IMR-90 (cell line): ENCODE measurements at regions not wholly inside any gene's neighbourhood (a gene's known extent, or its start where the extent isn't known, plus 50 kb on each side); places are given as distances from the start of the nearest gene placed in this dataset.

Experiments
- ATAC-seq: fragments of 200-7000 bp; cut with Tn5 transposase; 2 replicates; pipeline ENCODE4 v1.9.1; 2020; ENCODE audit warnings: low read depth, mild to moderate bottlenecking, moderate library complexity
- BruUV-seq: library from RNA; stranded (reverse); fragments of 400-500 nt; replicated peaks from 2 replicates; lab custom pipeline; 2021; lab: Mats Ljungman, UMichigan
- CTCF ChIA-PET: fragments of 300-600 bp; formaldehyde crosslinking; extraction: SDS; loops from one replicate; lab custom pipeline; 2021; ENCODE audit warnings: antibody characterized with exemption; lab: Yijun Ruan, JAX
- POLR2A ChIA-PET: fragments of 300-600 bp; sonication (Branson Sonifier 250); formaldehyde crosslinking; loops from one replicate; lab custom pipeline; 2022; ENCODE audit warnings: antibody characterized with exemption; ENCODE audit not compliant: unreplicated experiment; lab: Charles Lee
- DNase-seq: peaks from one replicate; pipeline ENCODE4 v3.0.0; 2013
- H2AFZ ChIP-seq: replicated peaks from 2 replicates; pipeline ENCODE3; 2013; ENCODE audit warnings: low read length, mild to moderate bottlenecking; ENCODE audit not compliant: poor library complexity
- H2AK5ac ChIP-seq: 2 replicates; pipeline ENCODE4 v1.6.1; 2013; ENCODE audit warnings: low read depth, low read length, inconsistent platforms
- H2AK9ac ChIP-seq: replicated peaks from 2 replicates; pipeline ENCODE3; 2013; ENCODE audit warnings: mild to moderate bottlenecking, low read depth, low read length, moderate library complexity; ENCODE audit not compliant: poor library complexity
- H2BK120ac ChIP-seq: 2 replicates; pipeline ENCODE4 v1.6.1; 2013; ENCODE audit warnings: low read depth, low read length, inconsistent platforms
- H2BK15ac ChIP-seq: 3 replicates; pipeline ENCODE4 v1.6.1; 2013; ENCODE audit warnings: low read depth, low read length, inconsistent platforms
- H2BK20ac ChIP-seq: 2 replicates; pipeline ENCODE4 v1.6.1; 2013; ENCODE audit warnings: low read depth, mild to moderate bottlenecking, inconsistent platforms, low read length, moderate library complexity
- H2BK5ac ChIP-seq: 2 replicates; pipeline ENCODE4 v1.6.1; 2013; ENCODE audit warnings: mild to moderate bottlenecking, low read depth, low read length, inconsistent platforms; ENCODE audit not compliant: poor library complexity, severe bottlenecking
- H3K14ac ChIP-seq: replicated peaks from 2 replicates; pipeline ENCODE4 v1.6.1; 2013; ENCODE audit warnings: low read depth, low read length, inconsistent platforms
- H3K18ac ChIP-seq: 2 replicates; pipeline ENCODE4 v1.6.1; 2013; ENCODE audit warnings: low read depth, low read length, control low read depth
- H3K23ac ChIP-seq: 2 replicates; pipeline ENCODE4 v1.6.1; 2013; ENCODE audit warnings: low read depth, low read length, inconsistent platforms
- H3K27ac ChIP-seq: 2 replicates; pipeline ENCODE4 v1.5.1; 2013; ENCODE audit warnings: mild to moderate bottlenecking, control low read depth, low read length; ENCODE audit not compliant: insufficient read depth
- H3K27me3 ChIP-seq: 2 replicates; pipeline ENCODE4 v1.6.1; 2013; ENCODE audit warnings: low read length; ENCODE audit not compliant: control insufficient read depth, insufficient read depth
- H3K36me3 ChIP-seq: 2 replicates; pipeline ENCODE4 v1.6.1; 2013; ENCODE audit warnings: low read length, mixed read lengths; ENCODE audit not compliant: control insufficient read depth, insufficient read depth
- H3K4ac ChIP-seq: 2 replicates; pipeline ENCODE4 v1.6.1; 2013; ENCODE audit warnings: low read depth, low read length, inconsistent platforms
- H3K4me1 ChIP-seq: 2 replicates; pipeline ENCODE4 v1.6.1; 2013; ENCODE audit warnings: low read length, mixed read lengths; ENCODE audit not compliant: control insufficient read depth, insufficient read depth
- H3K4me2 ChIP-seq: 2 replicates; pipeline ENCODE4 v1.6.1; 2013; ENCODE audit warnings: low read depth, mild to moderate bottlenecking, control low read depth, low read length, moderate library complexity
- H3K4me3 ChIP-seq: 2 replicates; pipeline ENCODE4 v1.5.1; 2013; ENCODE audit warnings: low read depth, mild to moderate bottlenecking, control low read depth, low read length, moderate library complexity; ENCODE audit not compliant: insufficient read depth
- H3K56ac ChIP-seq: 2 replicates; pipeline ENCODE4 v1.6.1; 2013; ENCODE audit warnings: low read length, inconsistent platforms; ENCODE audit not compliant: insufficient read depth; ENCODE audit errors: extremely low read depth
- H3K79me1 ChIP-seq, 2 experiments: 2 replicates each; pipeline ENCODE4 v1.6.1; 2013; ENCODE audit warnings: low read length in 2 of 2, inconsistent platforms in 1 of 2, low read depth in 1 of 2
- H3K9ac ChIP-seq: 2 replicates; pipeline ENCODE4 v1.6.1; 2013; ENCODE audit warnings: low read depth, low read length, control low read depth
- H3K9me1 ChIP-seq: 2 replicates; pipeline ENCODE4 v1.6.1; 2013; ENCODE audit warnings: low read length, inconsistent platforms; ENCODE audit not compliant: insufficient read depth
- H3K9me3 ChIP-seq: 2 replicates; pipeline ENCODE4 v1.6.1; 2013; ENCODE audit warnings: low read length; ENCODE audit not compliant: control insufficient read depth, insufficient read depth
- H4K20me1 ChIP-seq: 2 replicates; pipeline ENCODE4 v1.6.1; 2013; ENCODE audit warnings: low read length, inconsistent platforms; ENCODE audit not compliant: insufficient read depth
- H4K5ac ChIP-seq: 2 replicates; pipeline ENCODE4 v1.6.1; 2013; ENCODE audit warnings: mild to moderate bottlenecking, low read depth, low read length, control low read depth
- H4K8ac ChIP-seq, 2 experiments: 2 replicates each; pipeline ENCODE4 v1.6.1; 2013; ENCODE audit warnings: low read depth in 2 of 2, low read length in 2 of 2, control low read depth in 1 of 2, inconsistent platforms in 1 of 2
- H4K91ac ChIP-seq: 2 replicates; pipeline ENCODE4 v1.6.1; 2013; ENCODE audit warnings: low read depth, low read length, inconsistent platforms; ENCODE audit not compliant: insufficient read depth
- CEBPB ChIP-seq: IDR thresholded peaks from 2 replicates; pipeline ENCODE4 v1.6.1; 2012; ENCODE audit warnings: low read depth, low read length, improper control_type of control experiment
- CHD1 ChIP-seq: IDR thresholded peaks from 2 replicates; pipeline ENCODE4 v1.6.1; 2012; ENCODE audit warnings: low read depth, low read length, improper control_type of control experiment
- MAZ ChIP-seq: IDR thresholded peaks from 2 replicates; pipeline ENCODE4 v1.6.1; 2012; ENCODE audit warnings: low read depth, mild to moderate bottlenecking, low read length, improper control_type of control experiment, moderate library complexity, borderline replicate concordance
- RAD21 ChIP-seq: IDR thresholded peaks from 2 replicates; pipeline ENCODE4 v1.6.1; 2012; ENCODE audit warnings: low read length, improper control_type of control experiment
- RCOR1 ChIP-seq: IDR thresholded peaks from 2 replicates; pipeline ENCODE4 v1.6.1; 2012; ENCODE audit warnings: mild to moderate bottlenecking, low read length, improper control_type of control experiment; ENCODE audit not compliant: insufficient replicate concordance
- RFX5 ChIP-seq: IDR thresholded peaks from 2 replicates; pipeline ENCODE4 v1.8.0; 2012; ENCODE audit warnings: low read depth, mild to moderate bottlenecking, low read length, moderate library complexity
- SMC3 ChIP-seq: fragments of 150-350 bp; IDR thresholded peaks from 2 replicates; pipeline ENCODE4 v1.6.1; 2016; ENCODE audit warnings: low read depth, mild to moderate bottlenecking, antibody characterized with exemption, low read length, moderate library complexity
- USF2 ChIP-seq: fragments of 150-350 bp; IDR thresholded peaks from 2 replicates; pipeline ENCODE4 v1.6.1; 2017; ENCODE audit warnings: mild to moderate bottlenecking, antibody characterized with exemption, low read length, low read depth
- WGBS, 2 experiments: methylation state at CpG; one replicate each; pipeline versions ENCODE4 v1.1.5 to v1.1.7; 2013; ENCODE audit warnings: missing lambda C conversion rate in 2 of 2; ENCODE audit not compliant: insufficient read length in 1 of 2; ENCODE audit errors: extremely low coverage in 2 of 2; 5-methylcytosine and 5-hydroxymethylcytosine counted together
- dilution Hi-C: fragments of 300-500 bp; cut with HindIII; formaldehyde crosslinking; loops from one replicate; pipeline ENCODE4 v1.14.3; 2018; ENCODE audit warnings: low sequenced_read_pairs; ENCODE audit not compliant: unreplicated experiment
- in situ Hi-C: fragments of 300-500 bp; cut with MboI; formaldehyde crosslinking; loops from 3 replicates; pipeline ENCODE4 v1.14.3; 2019; ENCODE audit warnings: low sequenced_read_pairs, inconsistent platforms, mixed read lengths
- intact Hi-C: fragments of 100-400 bp; cut with micrococcal nuclease; formaldehyde crosslinking; loops from 2 replicates; pipeline ENCODE4 v1.10.0; 2022
- TF ChIP-seq, protein P1 (sequence below): fragments of 150-350 bp; IDR thresholded peaks from 2 replicates; pipeline ENCODE4 v1.6.1; 2016; ENCODE audit warnings: low read depth, mild to moderate bottlenecking, low read length, moderate library complexity, borderline replicate concordance

DNA sequence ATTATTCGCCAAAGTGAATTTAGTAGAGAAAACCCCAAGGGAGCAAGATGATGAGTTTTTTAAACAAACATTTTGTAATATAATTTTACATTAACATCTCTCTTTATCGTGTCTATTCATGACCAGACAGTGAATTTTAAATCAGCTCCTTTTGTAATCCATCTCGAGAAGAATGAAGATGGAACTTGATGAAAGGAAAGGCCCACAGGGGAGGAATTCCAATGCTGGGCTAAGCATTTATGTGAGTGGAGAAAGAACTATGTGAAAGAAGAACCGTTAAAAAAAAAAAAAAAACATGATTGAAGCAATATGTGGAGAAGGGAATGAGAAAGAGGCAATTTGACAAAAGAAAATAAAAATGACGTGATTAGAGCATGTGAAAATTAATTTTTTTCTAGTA lies 170.6 kb downstream of the KCTD12 start:
- no peak for TF ChIP-seq RCOR1
- no peak for TF ChIP-seq CHD1
- TF ChIP-seq MAZ, result no peak
- TF ChIP-seq, protein P1, sequence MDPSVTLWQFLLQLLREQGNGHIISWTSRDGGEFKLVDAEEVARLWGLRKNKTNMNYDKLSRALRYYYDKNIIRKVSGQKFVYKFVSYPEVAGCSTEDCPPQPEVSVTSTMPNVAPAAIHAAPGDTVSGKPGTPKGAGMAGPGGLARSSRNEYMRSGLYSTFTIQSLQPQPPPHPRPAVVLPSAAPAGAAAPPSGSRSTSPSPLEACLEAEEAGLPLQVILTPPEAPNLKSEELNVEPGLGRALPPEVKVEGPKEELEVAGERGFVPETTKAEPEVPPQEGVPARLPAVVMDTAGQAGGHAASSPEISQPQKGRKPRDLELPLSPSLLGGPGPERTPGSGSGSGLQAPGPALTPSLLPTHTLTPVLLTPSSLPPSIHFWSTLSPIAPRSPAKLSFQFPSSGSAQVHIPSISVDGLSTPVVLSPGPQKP, result no peak
- no peak for TF ChIP-seq RFX5
- TF ChIP-seq RAD21, result no peak
- TF ChIP-seq SMC3, result no peak
- no peak for TF ChIP-seq USF2
- no peak for TF ChIP-seq CEBPB
- H3K4me3 ChIP-seq, result no peak overlapping the region
- no peak overlapping the region for H3K27ac ChIP-seq
- intact Hi-C loops (no loop called here), in situ Hi-C loops (loop anchor here (25.0 kb wide), 1 partner anchor 1028 kb away; no protein-coding TSS in a partner anchor), dilution Hi-C loops (no loop called here)
- no peaks in the 10 kb centered on the region for H3K36me3 ChIP-seq
- H3K9me3 ChIP-seq, result no peaks in the 10 kb centered on the region
- H3K79me1 ChIP-seq, result no peaks in the 10 kb centered on the region
- no peaks in the 10 kb centered on the region for H3K27me3 ChIP-seq
- H3K18ac ChIP-seq, result no peak overlapping the region
- no peak overlapping the region for H3K56ac ChIP-seq
- H3K9me1 ChIP-seq, result no peaks in the 10 kb centered on the region; the same call in 1 of the 2 replicates
- H2AFZ ChIP-seq, result no peak overlapping the region
- DNase-seq, result no peak
- WGBS, 2 experiments, result no CpG with 5 or more reads among the region's 5 CpGs
- no peak overlapping the region for H3K4ac ChIP-seq
- POLR2A ChIA-PET, result no interaction called here
- ATAC-seq, result no peak
- no peak overlapping the region for H2BK5ac ChIP-seq
- no peak overlapping the region for H4K5ac ChIP-seq
- no peak overlapping the region for H2BK120ac ChIP-seq
- BruUV-seq, result no TSS peak
- H4K8ac ChIP-seq, result no peak overlapping the region
- H2BK15ac ChIP-seq, result no peak overlapping the region
- no peak overlapping the region for H3K9ac ChIP-seq
- H4K20me1 ChIP-seq, result no peaks in the 10 kb centered on the region
- H3K14ac ChIP-seq, result 0 out of 2 replicates have a peak overlapping the region, but pooled peaks have one; percentile 9
- H3K4me1 ChIP-seq, result peaks cover 8% of the 10 kb centered on the region
- CTCF ChIA-PET, result interaction anchor here (0.6 kb wide), 1 partner anchor 12 kb away, joined by 3 read pairs; no protein-coding TSS in a partner anchor
- H3K4me2 ChIP-seq, result no peak overlapping the region
- no peak overlapping the region for H2AK9ac ChIP-seq
- H4K91ac ChIP-seq, result no peak overlapping the region
- no peak overlapping the region for H3K23ac ChIP-seq
- no peak overlapping the region; the same call in 1 of the 2 replicates for H2BK20ac ChIP-seq
- H2AK5ac ChIP-seq, result no peak overlapping the region
